GM23338 (cell line): ENCODE measurements at regions not wholly inside any gene's neighbourhood (a gene's known extent, or its start where the extent isn't known, plus 50 kb on each side); places are given as distances from the start of the nearest gene placed in this dataset.

Experiments used
- ATAC-seq: fragments of 200-7000 bp; cut with Tn5 transposase; 3 replicates; pipeline ENCODE4 v1.9.1; 2020
- DNase-seq: peaks from one replicate; pipeline ENCODE4 v3.0.0-alpha.2; 2015; ENCODE audit warnings: low spot score
- H2AFZ ChIP-seq: fragments of 200-600 bp; sonication (generic); 2 replicates; pipeline ENCODE4 v1.8.0; 2016; ENCODE audit warnings: antibody characterized with exemption, mild to moderate bottlenecking, moderate library complexity
- H3F3A ChIP-seq: fragments of 200-600 bp; sonication (generic); replicated peaks from 2 replicates; pipeline ENCODE4 v1.8.0; 2017; ENCODE audit warnings: antibody characterized with exemption, mixed run types, low read depth
- H3K27ac ChIP-seq: fragments of 200-600 bp; sonication (generic); 2 replicates; pipeline ENCODE4 v1.6.1; 2016; ENCODE audit warnings: low read depth
- H3K27me3 ChIP-seq: fragments of 200-600 bp; sonication (generic); 2 replicates; pipeline ENCODE4 v1.8.0; 2016; ENCODE audit warnings: mild to moderate bottlenecking, mixed run types, moderate library complexity; ENCODE audit not compliant: insufficient read depth
- H3K36me3 ChIP-seq: fragments of 200-600 bp; sonication (generic); 2 replicates; pipeline ENCODE4 v1.8.0; 2016; ENCODE audit warnings: mild to moderate bottlenecking; ENCODE audit not compliant: insufficient read depth
- H3K4me1 ChIP-seq: fragments of 200-600 bp; sonication (generic); 2 replicates; pipeline ENCODE4 v1.8.0; 2016; ENCODE audit warnings: mild to moderate bottlenecking, moderate library complexity; ENCODE audit not compliant: insufficient read depth
- H3K4me2 ChIP-seq: fragments of 200-600 bp; sonication (generic); 2 replicates; pipeline ENCODE4 v1.7.1; 2017; ENCODE audit warnings: mixed run types
- H3K4me3 ChIP-seq: fragments of 200-600 bp; sonication (generic); 2 replicates; pipeline ENCODE4 v1.6.1; 2016; ENCODE audit warnings: mixed run types
- H3K79me2 ChIP-seq: fragments of 200-600 bp; sonication (generic); replicated peaks from 2 replicates; pipeline ENCODE4 v1.8.0; 2017; ENCODE audit warnings: mild to moderate bottlenecking; ENCODE audit not compliant: insufficient read depth
- H3K9me2 ChIP-seq: fragments of 200-600 bp; sonication (generic); 2 replicates; pipeline ENCODE4 v1.8.0; 2017; ENCODE audit not compliant: insufficient read depth
- H4K20me1 ChIP-seq: fragments of 200-600 bp; sonication (generic); replicated peaks from 2 replicates; pipeline ENCODE4 v1.8.0; 2017; ENCODE audit warnings: mild to moderate bottlenecking; ENCODE audit not compliant: insufficient read depth
- H3K27ac Mint-ChIP-seq: 2 replicates; pipeline ENCODE4 v1.8.0; 2020; ENCODE audit warnings: inconsistent platforms, mild to moderate bottlenecking, moderate library complexity, mixed read lengths
- H3K27me3 Mint-ChIP-seq: 3 replicates; pipeline ENCODE4 v1.8.0; 2022; ENCODE audit warnings: low read depth, mild to moderate bottlenecking, moderate library complexity, mixed read lengths, inconsistent platforms; ENCODE audit not compliant: insufficient read depth, poor library complexity
- H3K36me3 Mint-ChIP-seq: 3 replicates; pipeline ENCODE4 v1.8.0; 2021; ENCODE audit warnings: low read depth, mild to moderate bottlenecking, inconsistent platforms, moderate library complexity, mixed read lengths
- H3K4me1 Mint-ChIP-seq: 3 replicates; pipeline ENCODE4 v1.8.0; 2020; ENCODE audit warnings: mild to moderate bottlenecking, inconsistent platforms, mixed read lengths
- H3K4me3 Mint-ChIP-seq: 3 replicates; pipeline ENCODE4 v1.8.0; 2021; ENCODE audit warnings: moderate library complexity, mild to moderate bottlenecking, inconsistent platforms, mixed read lengths
- H3K9me3 Mint-ChIP-seq: 3 replicates; pipeline ENCODE4 v1.8.0; 2020; ENCODE audit warnings: moderate library complexity, mild to moderate bottlenecking, inconsistent platforms, mixed read lengths
- CREB1 ChIP-seq: fragments of 250-450 bp; sonication (Bioruptor Pico); IDR thresholded peaks from 2 replicates; pipeline ENCODE4 v1.5.0; 2020; ENCODE audit warnings: low read depth, mild to moderate bottlenecking, moderate library complexity
- CTCF ChIP-seq, 2 experiments: fragments of 200-600 bp in 1 of 2; sonication (generic) in 1 of 2; conservative IDR thresholded peaks; 2 replicates each; pipeline versions ENCODE4 v1.5.1 to v1.6.1; 2016 to 2017; ENCODE audit warnings: antibody characterized with exemption in 2 of 2, low read depth in 2 of 2, mild to moderate bottlenecking in 2 of 2, moderate library complexity in 1 of 2
- ETS1 ChIP-seq: IDR thresholded peaks from 2 replicates; pipeline ENCODE4 v1.6.1; 2016; ENCODE audit warnings: antibody characterized with exemption
- EZH2 ChIP-seq: fragments of 200-600 bp; sonication (generic); IDR thresholded peaks from one replicate; pipeline ENCODE4 v1.8.0; 2017; ENCODE audit warnings: antibody characterized with exemption, mild to moderate bottlenecking, low read depth; ENCODE audit not compliant: unreplicated experiment
- EZH2phosphoT487 ChIP-seq: fragments of 200-600 bp; sonication (generic); IDR thresholded peaks from one replicate; pipeline ENCODE4 v1.8.1; 2018; ENCODE audit warnings: antibody characterized with exemption; ENCODE audit not compliant: unreplicated experiment
- JUNB ChIP-seq: IDR thresholded peaks from one replicate; pipeline ENCODE4 v1.6.1; 2016; ENCODE audit warnings: antibody characterized with exemption; ENCODE audit not compliant: unreplicated experiment
- NANOG ChIP-seq: IDR thresholded peaks from 2 replicates; pipeline ENCODE4 v1.6.1; 2016; ENCODE audit warnings: antibody characterized with exemption, borderline replicate concordance
- POLR2AphosphoS5 ChIP-seq: IDR thresholded peaks from 2 replicates; pipeline ENCODE4 v1.6.1; 2016; ENCODE audit warnings: antibody characterized with exemption, low read depth
- STAT1 ChIP-seq: IDR thresholded peaks from one replicate; pipeline ENCODE4 v1.6.1; 2016; ENCODE audit warnings: antibody characterized with exemption; ENCODE audit not compliant: unreplicated experiment
- ZNF114 ChIP-seq: fragments of 250-450 bp; sonication (Bioruptor Pico); IDR thresholded peaks from 2 replicates; pipeline ENCODE4 v1.5.0; 2020; ENCODE audit warnings: mild to moderate bottlenecking, moderate library complexity
- ZNF331 ChIP-seq: fragments of 250-450 bp; sonication (Bioruptor Pico); IDR thresholded peaks from 2 replicates; pipeline ENCODE4 v1.5.0; 2020; ENCODE audit warnings: low read depth, mild to moderate bottlenecking, moderate library complexity
- TF ChIP-seq, protein P1 (sequence below): IDR thresholded peaks from one replicate; pipeline ENCODE4 v1.6.1; 2018; ENCODE audit warnings: antibody characterized with exemption; ENCODE audit not compliant: unreplicated experiment
- TF ChIP-seq, protein P2 (sequence below): fragments of 250-450 bp; sonication (Bioruptor Pico); IDR thresholded peaks from 2 replicates; pipeline ENCODE4 v1.5.0; 2020; ENCODE audit warnings: mild to moderate bottlenecking, moderate library complexity

GRCh38 chr6:48584846-48585245 lies 473.8 kb upstream of the PTCHD4 start:
- H3K27ac Mint-ChIP-seq = no peak overlapping the region
- H3K27me3 Mint-ChIP-seq = no peaks in the 10 kb centered on the region
- no peaks in the 10 kb centered on the region for H3K9me3 Mint-ChIP-seq

More at GRCh38 chr6:48584846-48585245, 473.8 kb upstream of the PTCHD4 start:
- H3K4me1 ChIP-seq = no peaks in the 10 kb centered on the region
- ATAC-seq = no peak
- no peak for TF ChIP-seq ZNF331 (CRISPR knock-in tag)
- TF ChIP-seq, protein P1, sequence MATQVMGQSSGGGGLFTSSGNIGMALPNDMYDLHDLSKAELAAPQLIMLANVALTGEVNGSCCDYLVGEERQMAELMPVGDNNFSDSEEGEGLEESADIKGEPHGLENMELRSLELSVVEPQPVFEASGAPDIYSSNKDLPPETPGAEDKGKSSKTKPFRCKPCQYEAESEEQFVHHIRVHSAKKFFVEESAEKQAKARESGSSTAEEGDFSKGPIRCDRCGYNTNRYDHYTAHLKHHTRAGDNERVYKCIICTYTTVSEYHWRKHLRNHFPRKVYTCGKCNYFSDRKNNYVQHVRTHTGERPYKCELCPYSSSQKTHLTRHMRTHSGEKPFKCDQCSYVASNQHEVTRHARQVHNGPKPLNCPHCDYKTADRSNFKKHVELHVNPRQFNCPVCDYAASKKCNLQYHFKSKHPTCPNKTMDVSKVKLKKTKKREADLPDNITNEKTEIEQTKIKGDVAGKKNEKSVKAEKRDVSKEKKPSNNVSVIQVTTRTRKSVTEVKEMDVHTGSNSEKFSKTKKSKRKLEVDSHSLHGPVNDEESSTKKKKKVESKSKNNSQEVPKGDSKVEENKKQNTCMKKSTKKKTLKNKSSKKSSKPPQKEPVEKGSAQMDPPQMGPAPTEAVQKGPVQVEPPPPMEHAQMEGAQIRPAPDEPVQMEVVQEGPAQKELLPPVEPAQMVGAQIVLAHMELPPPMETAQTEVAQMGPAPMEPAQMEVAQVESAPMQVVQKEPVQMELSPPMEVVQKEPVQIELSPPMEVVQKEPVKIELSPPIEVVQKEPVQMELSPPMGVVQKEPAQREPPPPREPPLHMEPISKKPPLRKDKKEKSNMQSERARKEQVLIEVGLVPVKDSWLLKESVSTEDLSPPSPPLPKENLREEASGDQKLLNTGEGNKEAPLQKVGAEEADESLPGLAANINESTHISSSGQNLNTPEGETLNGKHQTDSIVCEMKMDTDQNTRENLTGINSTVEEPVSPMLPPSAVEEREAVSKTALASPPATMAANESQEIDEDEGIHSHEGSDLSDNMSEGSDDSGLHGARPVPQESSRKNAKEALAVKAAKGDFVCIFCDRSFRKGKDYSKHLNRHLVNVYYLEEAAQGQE = no peak
- TF ChIP-seq EZH2phosphoT487 = no peak
- no peak for TF ChIP-seq CREB1 (CRISPR knock-in tag)
- TF ChIP-seq ETS1 = no peak
- TF ChIP-seq JUNB = no peak
- no peak for TF ChIP-seq CTCF (conservative IDR thresholded peaks at IDR 0.05; ENCODE audit: low read depth in 2 of 2)
- TF ChIP-seq EZH2 = no peak
- TF ChIP-seq POLR2AphosphoS5 = no peak
- no peak for TF ChIP-seq NANOG
- TF ChIP-seq, protein P2, sequence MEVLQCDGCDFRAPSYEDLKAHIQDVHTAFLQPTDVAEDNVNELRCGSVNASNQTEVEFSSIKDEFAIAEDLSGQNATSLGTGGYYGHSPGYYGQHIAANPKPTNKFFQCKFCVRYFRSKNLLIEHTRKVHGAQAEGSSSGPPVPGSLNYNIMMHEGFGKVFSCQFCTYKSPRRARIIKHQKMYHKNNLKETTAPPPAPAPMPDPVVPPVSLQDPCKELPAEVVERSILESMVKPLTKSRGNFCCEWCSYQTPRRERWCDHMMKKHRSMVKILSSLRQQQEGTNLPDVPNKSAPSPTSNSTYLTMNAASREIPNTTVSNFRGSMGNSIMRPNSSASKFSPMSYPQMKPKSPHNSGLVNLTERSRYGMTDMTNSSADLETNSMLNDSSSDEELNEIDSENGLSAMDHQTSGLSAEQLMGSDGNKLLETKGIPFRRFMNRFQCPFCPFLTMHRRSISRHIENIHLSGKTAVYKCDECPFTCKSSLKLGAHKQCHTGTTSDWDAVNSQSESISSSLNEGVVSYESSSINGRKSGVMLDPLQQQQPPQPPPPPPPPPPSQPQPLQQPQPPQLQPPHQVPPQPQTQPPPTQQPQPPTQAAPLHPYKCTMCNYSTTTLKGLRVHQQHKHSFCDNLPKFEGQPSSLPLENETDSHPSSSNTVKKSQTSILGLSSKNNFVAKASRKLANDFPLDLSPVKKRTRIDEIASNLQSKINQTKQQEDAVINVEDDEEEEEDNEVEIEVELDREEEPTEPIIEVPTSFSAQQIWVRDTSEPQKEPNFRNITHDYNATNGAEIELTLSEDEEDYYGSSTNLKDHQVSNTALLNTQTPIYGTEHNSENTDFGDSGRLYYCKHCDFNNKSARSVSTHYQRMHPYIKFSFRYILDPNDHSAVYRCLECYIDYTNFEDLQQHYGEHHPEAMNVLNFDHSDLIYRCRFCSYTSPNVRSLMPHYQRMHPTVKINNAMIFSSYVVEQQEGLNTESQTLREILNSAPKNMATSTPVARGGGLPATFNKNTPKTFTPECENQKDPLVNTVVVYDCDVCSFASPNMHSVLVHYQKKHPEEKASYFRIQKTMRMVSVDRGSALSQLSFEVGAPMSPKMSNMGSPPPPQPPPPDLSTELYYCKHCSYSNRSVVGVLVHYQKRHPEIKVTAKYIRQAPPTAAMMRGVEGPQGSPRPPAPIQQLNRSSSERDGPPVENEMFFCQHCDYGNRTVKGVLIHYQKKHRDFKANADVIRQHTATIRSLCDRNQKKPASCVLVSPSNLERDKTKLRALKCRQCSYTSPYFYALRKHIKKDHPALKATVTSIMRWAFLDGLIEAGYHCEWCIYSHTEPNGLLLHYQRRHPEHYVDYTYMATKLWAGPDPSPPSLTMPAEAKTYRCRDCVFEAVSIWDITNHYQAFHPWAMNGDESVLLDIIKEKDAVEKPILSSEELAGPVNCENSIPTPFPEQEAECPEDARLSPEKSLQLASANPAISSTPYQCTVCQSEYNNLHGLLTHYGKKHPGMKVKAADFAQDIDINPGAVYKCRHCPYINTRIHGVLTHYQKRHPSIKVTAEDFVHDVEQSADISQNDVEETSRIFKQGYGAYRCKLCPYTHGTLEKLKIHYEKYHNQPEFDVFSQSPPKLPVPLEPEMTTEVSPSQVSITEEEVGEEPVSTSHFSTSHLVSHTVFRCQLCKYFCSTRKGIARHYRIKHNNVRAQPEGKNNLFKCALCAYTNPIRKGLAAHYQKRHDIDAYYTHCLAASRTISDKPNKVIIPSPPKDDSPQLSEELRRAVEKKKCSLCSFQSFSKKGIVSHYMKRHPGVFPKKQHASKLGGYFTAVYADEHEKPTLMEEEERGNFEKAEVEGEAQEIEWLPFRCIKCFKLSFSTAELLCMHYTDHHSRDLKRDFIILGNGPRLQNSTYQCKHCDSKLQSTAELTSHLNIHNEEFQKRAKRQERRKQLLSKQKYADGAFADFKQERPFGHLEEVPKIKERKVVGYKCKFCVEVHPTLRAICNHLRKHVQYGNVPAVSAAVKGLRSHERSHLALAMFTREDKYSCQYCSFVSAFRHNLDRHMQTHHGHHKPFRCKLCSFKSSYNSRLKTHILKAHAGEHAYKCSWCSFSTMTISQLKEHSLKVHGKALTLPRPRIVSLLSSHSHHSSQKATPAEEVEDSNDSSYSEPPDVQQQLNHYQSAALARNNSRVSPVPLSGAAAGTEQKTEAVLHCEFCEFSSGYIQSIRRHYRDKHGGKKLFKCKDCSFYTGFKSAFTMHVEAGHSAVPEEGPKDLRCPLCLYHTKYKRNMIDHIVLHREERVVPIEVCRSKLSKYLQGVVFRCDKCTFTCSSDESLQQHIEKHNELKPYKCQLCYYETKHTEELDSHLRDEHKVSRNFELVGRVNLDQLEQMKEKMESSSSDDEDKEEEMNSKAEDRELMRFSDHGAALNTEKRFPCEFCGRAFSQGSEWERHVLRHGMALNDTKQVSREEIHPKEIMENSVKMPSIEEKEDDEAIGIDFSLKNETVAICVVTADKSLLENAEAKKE (CRISPR knock-in tag) = no peak
- TF ChIP-seq ZNF114 (CRISPR knock-in tag) = no peak
- TF ChIP-seq STAT1 = no peak
- no peak for DNase-seq
- no peaks in the 10 kb centered on the region for H3K36me3 ChIP-seq
- no peaks in the 10 kb centered on the region for H3F3A ChIP-seq
- no peak overlapping the region for H3K27ac ChIP-seq
- H3K79me2 ChIP-seq = no peaks in the 10 kb centered on the region
- Mint-ChIP-seq H3K4me3 (no peak overlapping the region), H3K4me1 (no peaks in the 10 kb centered on the region), H3K36me3 (no peaks in the 10 kb centered on the region)
- H3K27me3 ChIP-seq = no peaks in the 10 kb centered on the region
- H3K9me2 ChIP-seq = no peaks in the 10 kb centered on the region
- H3K4me2 ChIP-seq = no peak overlapping the region
- H3K4me3 ChIP-seq = no peak overlapping the region
- no peaks in the 10 kb centered on the region for H4K20me1 ChIP-seq
- peak overlapping the region; percentile 33; the same call in 1 of the 2 replicates for H2AFZ ChIP-seq
